Mammary epithelial cell (primary cell): ENCODE measurements at regions not wholly inside any gene's neighbourhood (a gene's known extent, or its start where the extent isn't known, plus 50 kb on each side); places are given as distances from the start of the nearest gene placed in this dataset.

Experiments used
- EZH2 ChIP-seq: IDR thresholded peaks from 2 replicates; pipeline ENCODE4 v1.6.1; 2012; ENCODE audit warnings: low read length, inconsistent platforms, borderline replicate concordance
- TF ChIP-seq, protein P1 (sequence below), 2 donors: IDR thresholded peaks in 1 of 2; conservative IDR thresholded peaks in 1 of 2; 2 replicates each; pipeline ENCODE4 v1.5.1; 2011 to 2012; ENCODE audit warnings: inconsistent platforms in 2 of 2, low read length in 2 of 2, mild to moderate bottlenecking in 2 of 2, control low read depth in 1 of 2, low read depth in 1 of 2; ENCODE audit not compliant: insufficient read depth in 1 of 2; ENCODE audit errors: extremely low read depth in 1 of 2

GRCh38 chr13:31631071-31631470 is 108.3 kb upstream of the RXFP2 start:
- TF ChIP-seq, protein P1, sequence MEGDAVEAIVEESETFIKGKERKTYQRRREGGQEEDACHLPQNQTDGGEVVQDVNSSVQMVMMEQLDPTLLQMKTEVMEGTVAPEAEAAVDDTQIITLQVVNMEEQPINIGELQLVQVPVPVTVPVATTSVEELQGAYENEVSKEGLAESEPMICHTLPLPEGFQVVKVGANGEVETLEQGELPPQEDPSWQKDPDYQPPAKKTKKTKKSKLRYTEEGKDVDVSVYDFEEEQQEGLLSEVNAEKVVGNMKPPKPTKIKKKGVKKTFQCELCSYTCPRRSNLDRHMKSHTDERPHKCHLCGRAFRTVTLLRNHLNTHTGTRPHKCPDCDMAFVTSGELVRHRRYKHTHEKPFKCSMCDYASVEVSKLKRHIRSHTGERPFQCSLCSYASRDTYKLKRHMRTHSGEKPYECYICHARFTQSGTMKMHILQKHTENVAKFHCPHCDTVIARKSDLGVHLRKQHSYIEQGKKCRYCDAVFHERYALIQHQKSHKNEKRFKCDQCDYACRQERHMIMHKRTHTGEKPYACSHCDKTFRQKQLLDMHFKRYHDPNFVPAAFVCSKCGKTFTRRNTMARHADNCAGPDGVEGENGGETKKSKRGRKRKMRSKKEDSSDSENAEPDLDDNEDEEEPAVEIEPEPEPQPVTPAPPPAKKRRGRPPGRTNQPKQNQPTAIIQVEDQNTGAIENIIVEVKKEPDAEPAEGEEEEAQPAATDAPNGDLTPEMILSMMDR (conservative IDR thresholded peaks at IDR 0.05 in 1 of 2, IDR thresholded peaks at IDR 0.05 in 1 of 2; ENCODE audit: extremely low read depth in 1 of 2, insufficient read depth in 1 of 2, low read depth in 1 of 2, low read length in 2 of 2) = no peak
- no peak for TF ChIP-seq EZH2
